ENCODE measurements at regions not wholly inside any gene's neighbourhood (a gene's known extent, or its start where the extent isn't known, plus 50 kb on each side); places are given as distances from the start of the nearest gene placed in this dataset.

DNA sequence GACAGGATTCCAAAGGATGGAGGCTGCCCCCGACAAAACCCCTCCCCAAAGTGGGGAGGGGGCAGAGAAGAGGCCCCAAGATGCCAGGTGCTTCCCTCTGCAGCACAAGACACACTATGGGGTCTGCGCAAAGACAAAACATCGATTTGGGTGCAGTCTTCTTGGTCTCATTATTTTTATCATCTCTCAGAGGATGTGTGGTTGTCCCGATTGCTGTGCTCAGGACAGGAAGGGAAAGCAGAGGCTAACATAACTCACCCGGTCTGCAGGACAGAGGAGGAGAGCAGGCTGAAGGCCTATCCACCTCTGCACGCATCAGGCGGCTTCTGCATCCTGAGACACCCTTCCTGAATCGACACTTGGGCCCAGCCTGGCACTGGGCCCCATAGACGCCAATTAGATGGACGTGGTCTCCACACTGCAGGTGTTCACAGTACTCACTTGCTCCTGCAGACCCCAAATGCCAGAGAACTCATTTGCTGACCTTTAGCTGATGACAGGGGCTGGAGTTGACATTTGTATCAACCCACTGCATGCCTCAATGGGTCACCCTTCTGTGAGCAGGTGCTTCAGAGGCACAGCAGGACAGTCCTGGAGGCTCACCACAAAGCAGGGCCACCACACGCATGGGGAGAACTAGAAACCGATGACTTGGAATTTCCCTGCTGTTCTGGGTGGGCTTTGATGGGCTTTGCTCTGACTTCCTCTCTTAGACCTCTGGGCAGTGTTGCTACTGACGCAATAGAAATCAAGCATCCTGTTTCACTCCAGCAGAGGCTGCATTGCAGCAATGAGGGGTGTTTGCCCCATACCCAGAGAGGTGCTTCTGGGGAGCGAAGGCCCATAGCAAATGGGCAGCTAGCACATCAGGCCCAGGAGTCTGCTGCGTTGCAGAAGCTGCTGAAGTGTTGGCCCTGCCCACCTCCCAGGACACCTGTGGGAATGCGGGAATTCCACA is 96.3 kb upstream of the ENPP6 start:
- no peaks in the 10 kb centered on the region for H3K27me3 ChIP-seq
- H3K9me3 ChIP-seq = no peaks in the 10 kb centered on the region
- peak in 1 of 2 donors; percentile 54 for DNase-seq
- peaks cover 0 to 29% (median 11%) of the 10 kb centered on the region in 4 donors for H3K4me1 ChIP-seq
- WGBS, 5 donors = 85 to 93% (median 88%) methylated on average over 13 to 16 of the region's 16 CpGs
- no peaks in the 10 kb centered on the region for H3K36me3 ChIP-seq
- no peak for TF ChIP-seq CTCF (IDR thresholded peaks at IDR 0.05)
- TF ChIP-seq POLR2AphosphoS5 (IDR thresholded peaks at IDR 0.05) = no peak
- TF ChIP-seq EP300 (IDR thresholded peaks at IDR 0.05) = no peak
- no peak for TF ChIP-seq POLR2A (IDR thresholded peaks at IDR 0.05)
- H3K27ac ChIP-seq = peak overlapping the region in 1 of 5 donors; percentile 2
- no peak overlapping the region for H3K4me3 ChIP-seq
- intact Hi-C loops (cut with DNase I; ENCODE audit: low total_unique reads) = no loop called here

GRCh38 chr4:184313058-184313581 is 95.4 kb upstream of the ENPP6 start:
- Histone ChIP-seq H3K9me3 (no peaks in the 10 kb centered on the region), H3K4me1 (peaks cover 0 to 29% (median 11%) of the 10 kb centered on the region in 4 donors), H3K4me3 (no peak overlapping the region), H3K27ac (no peak overlapping the region), H3K27me3 (no peaks in the 10 kb centered on the region), H3K36me3 (no peaks in the 10 kb centered on the region)
- intact Hi-C loops (cut with DNase I; ENCODE audit: low total_unique reads) = no loop called here
- no peak for DNase-seq
- no peak for TF ChIP-seq CTCF (IDR thresholded peaks at IDR 0.05)
- no peak for TF ChIP-seq EP300 (IDR thresholded peaks at IDR 0.05)
- no peak for TF ChIP-seq POLR2AphosphoS5 (IDR thresholded peaks at IDR 0.05)
- no peak for TF ChIP-seq POLR2A (IDR thresholded peaks at IDR 0.05)
- WGBS, 5 donors = 74 to 87% (median 78%) methylated on average over 4 of the region's 4 CpGs

DNA sequence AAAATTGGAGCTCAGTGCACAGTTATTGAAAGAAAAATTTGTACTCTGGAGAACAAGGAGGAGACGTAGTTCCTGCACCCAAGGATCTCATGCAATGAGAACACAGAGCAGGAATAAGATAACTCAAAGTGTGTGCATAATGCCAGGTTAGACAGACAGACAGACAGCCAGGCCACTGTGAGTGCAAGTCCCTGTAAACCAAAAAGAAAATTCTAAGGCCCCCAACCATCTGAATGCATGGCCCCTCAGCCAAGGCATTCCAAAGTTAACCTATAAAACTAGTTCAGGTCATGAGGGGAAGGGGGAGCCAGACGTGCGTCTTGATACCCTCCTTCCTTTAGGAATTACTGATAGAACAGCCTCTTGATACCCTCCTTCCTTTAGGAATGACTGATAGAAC is 94.5 kb upstream of the ENPP6 start:
- H3K36me3 ChIP-seq = no peaks in the 10 kb centered on the region
- DNase-seq = no peak
- no peak overlapping the region for H3K4me3 ChIP-seq
- H3K4me1 ChIP-seq = peaks cover 0 to 24% (median 11%) of the 10 kb centered on the region in 4 donors
- intact Hi-C loops (cut with DNase I; ENCODE audit: low total_unique reads) = no loop called here
- no peaks in the 10 kb centered on the region for H3K9me3 ChIP-seq
- 90 to 95% (median 94%) methylated on average over 3 of the region's 3 CpGs for WGBS, 5 donors
- TF ChIP-seq EP300 (IDR thresholded peaks at IDR 0.05) (no peak), POLR2AphosphoS5 (IDR thresholded peaks at IDR 0.05) (no peak), CTCF (IDR thresholded peaks at IDR 0.05) (no peak), POLR2A (IDR thresholded peaks at IDR 0.05) (no peak)
- no peak overlapping the region for H3K27ac ChIP-seq
- H3K27me3 ChIP-seq = no peaks in the 10 kb centered on the region

DNA sequence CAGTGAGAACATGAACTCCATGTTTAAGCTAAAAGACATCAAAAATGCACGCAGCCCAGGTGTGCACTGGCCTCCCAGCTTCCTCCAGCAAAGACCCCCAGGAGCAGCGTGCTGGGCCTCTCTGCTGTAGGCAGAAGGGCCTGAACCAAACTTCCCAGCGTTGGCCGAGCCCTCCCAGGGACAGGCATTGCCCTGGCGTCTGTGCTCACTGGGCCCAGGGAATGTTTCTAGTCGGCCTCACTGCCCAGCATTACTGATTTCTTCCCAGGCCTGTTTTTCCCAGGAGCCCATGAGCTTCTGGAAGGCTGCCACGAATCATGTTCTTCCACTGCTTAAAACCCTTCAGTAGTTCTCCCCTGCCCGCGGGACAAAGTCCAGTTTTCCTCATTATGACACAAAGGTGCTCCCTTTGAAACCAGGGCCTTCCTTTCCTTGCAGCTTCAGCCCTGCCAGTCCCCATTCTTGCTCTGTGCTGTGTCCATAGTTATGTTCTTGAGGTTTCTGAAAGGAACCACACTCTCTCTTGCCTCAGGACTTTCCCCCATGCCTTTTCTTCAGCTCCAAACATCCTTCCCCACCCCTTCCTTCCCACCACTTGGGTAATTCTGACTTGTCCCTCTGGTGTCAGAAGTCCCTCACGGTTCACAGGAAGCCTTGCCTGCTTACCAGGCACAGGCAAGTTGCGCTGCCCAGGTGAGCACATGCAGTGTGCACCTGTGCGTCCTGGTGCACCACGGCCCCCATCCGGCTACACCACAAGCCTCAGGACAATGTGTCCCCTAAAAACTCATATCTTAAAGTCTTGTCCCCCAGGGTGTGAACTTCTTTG is 93.4 kb upstream of the ENPP6 start:
- H3K27me3 ChIP-seq = no peaks in the 10 kb centered on the region
- intact Hi-C loops (cut with DNase I; ENCODE audit: low total_unique reads) = no loop called here
- H3K9me3 ChIP-seq = no peaks in the 10 kb centered on the region
- DNase-seq = peak; percentile 78 to 85
- H3K4me1 ChIP-seq = peaks cover 0 to 24% (median 11%) of the 10 kb centered on the region in 4 donors
- 59 to 72% (median 60%) methylated on average over 11 to 14 of the region's 14 CpGs for WGBS, 5 donors
- no peak overlapping the region for H3K4me3 ChIP-seq
- H3K36me3 ChIP-seq = no peaks in the 10 kb centered on the region
- H3K27ac ChIP-seq = peak overlapping the region; percentile 18 to 66 (median 39)
- TF ChIP-seq EP300 (IDR thresholded peaks at IDR 0.05) = no peak
- no peak for TF ChIP-seq CTCF (IDR thresholded peaks at IDR 0.05)
